ENCODE measurements at regions not wholly inside any gene's neighbourhood (a gene's known extent, or its start where the extent isn't known, plus 50 kb on each side); places are given as distances from the start of the nearest gene placed in this dataset.

DNA sequence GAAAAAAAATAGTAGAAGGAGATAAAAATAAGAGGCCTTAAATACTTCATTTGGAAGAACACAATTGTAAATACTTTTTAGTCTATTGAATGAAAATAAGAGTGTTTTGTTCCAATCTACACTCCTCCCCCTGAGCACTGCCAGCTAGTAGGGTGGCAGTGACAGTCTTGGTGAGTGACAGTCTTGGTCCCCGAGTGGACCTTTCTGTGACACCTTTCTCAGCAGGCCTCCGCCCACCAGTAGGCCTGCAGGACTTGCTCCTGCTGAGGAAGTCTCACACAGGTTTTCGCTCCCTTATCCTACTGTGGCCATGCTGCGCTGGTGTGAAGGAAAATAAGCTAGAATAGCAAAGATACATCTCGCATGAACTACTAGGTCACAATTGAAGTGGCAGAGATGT lies 666.8 kb downstream of the NR4A2 start:
- TF ChIP-seq EZH2 (IDR thresholded peaks at IDR 0.05) = no peak
- TF ChIP-seq POLR2AphosphoS5 (IDR thresholded peaks at IDR 0.05; ENCODE audit: borderline replicate concordance, low read depth, low read length) = no peak
